GM19324 (cell line): ENCODE measurements at regions not wholly inside any gene's neighbourhood (a gene's known extent, or its start where the extent isn't known, plus 50 kb on each side); places are given as distances from the start of the nearest gene placed in this dataset.
"Not testable (repeated sequence)": the region's sequence is repeated elsewhere in the genome, so short reads cannot be mapped to it uniquely, and the experiment has no call there.

Experiments used
- ATAC-seq: cut with Tn5 transposase; IDR thresholded peaks from one replicate; pipeline ENCODE4 v1.9.1; 2021; ENCODE audit warnings: mild to moderate bottlenecking, moderate library complexity; ENCODE audit not compliant: unreplicated experiment, low FRiP score

GRCh38 chr10:44132361-44133289, 252.3 kb downstream of the CXCL12 start:
- ATAC-seq: no peak

GRCh38 chr10:44126291-44126717, 258.6 kb downstream of the CXCL12 start:
- no peak for ATAC-seq

- ATAC-seq: no peak
Observed at GRCh38 chr10:44125879-44126278, 259.0 kb downstream of the CXCL12 start.

- no peak for ATAC-seq
Observed at GRCh38 chr10:44118500-44118899, 266.4 kb downstream of the CXCL12 start.

GRCh38 chr10:44116474-44116873, 268.4 kb downstream of the CXCL12 start:
- ATAC-seq: no peak

- ATAC-seq: no peak
Observed at GRCh38 chr10:44115516-44115915, 269.4 kb downstream of the CXCL12 start.

- no peak for ATAC-seq
Observed at GRCh38 chr10:44114441-44114840, 270.5 kb downstream of the CXCL12 start.

- ATAC-seq: not testable (repeated sequence)
Observed at GRCh38 chr10:44112280-44112679, 272.6 kb downstream of the CXCL12 start.

GRCh38 chr10:44105696-44106095, 279.2 kb downstream of the CXCL12 start:
- ATAC-seq: no peak

GRCh38 chr10:44102726-44103255, 282.1 kb downstream of the CXCL12 start:
- no peak for ATAC-seq

GRCh38 chr10:44101082-44101481, 283.8 kb downstream of the CXCL12 start:
- no peak for ATAC-seq

GRCh38 chr10:44099511-44099910, 285.4 kb downstream of the CXCL12 start:
- no peak for ATAC-seq

GRCh38 chr10:44096217-44096616, 288.7 kb downstream of the CXCL12 start:
- not testable (repeated sequence) for ATAC-seq

GRCh38 chr10:44089671-44090070, 295.2 kb downstream of the CXCL12 start:
- ATAC-seq: no peak

- ATAC-seq: no peak
Observed at GRCh38 chr10:44087403-44087802, 297.5 kb downstream of the CXCL12 start.

GRCh38 chr10:44083719-44084400, 301.0 kb downstream of the CXCL12 start:
- no peak for ATAC-seq

GRCh38 chr10:44071479-44071878, 313.4 kb downstream of the CXCL12 start:
- no peak for ATAC-seq

- ATAC-seq: no peak
Observed at GRCh38 chr10:44070282-44070681, 314.6 kb downstream of the CXCL12 start.

GRCh38 chr10:44069573-44069972, 315.3 kb downstream of the CXCL12 start:
- no peak for ATAC-seq

GRCh38 chr10:44068716-44069482, 316.0 kb downstream of the CXCL12 start:
- ATAC-seq: no peak

- no peak for ATAC-seq
Observed at GRCh38 chr10:44067432-44067831, 317.5 kb downstream of the CXCL12 start.
